ENCODE measurements at regions not wholly inside any gene's neighbourhood (a gene's known extent, or its start where the extent isn't known, plus 50 kb on each side); places are given as distances from the start of the nearest gene placed in this dataset.
"Not testable (repeated sequence)": the region's sequence is repeated elsewhere in the genome, so short reads cannot be mapped to it uniquely, and the experiment has no call there.

GRCh38 chr1:120465900-120466299 is 51.1 kb downstream of the NBPF8 start:
- H3K36me3 ChIP-seq (ENCODE audit: control insufficient read depth, insufficient read depth, low read length); H3K27ac ChIP-seq (ENCODE audit: low read depth, low read length); H3K9ac ChIP-seq (ENCODE audit: low read length); H3K9me3 ChIP-seq (ENCODE audit: control insufficient read depth, insufficient read depth, low read depth, low read length); H3K4me3 ChIP-seq (ENCODE audit: low read depth, low read length); H3K27me3 ChIP-seq (ENCODE audit: control insufficient read depth, insufficient read depth, low read length); H3K4me1 ChIP-seq (ENCODE audit: control insufficient read depth, insufficient read depth, low read length): not testable (repeated sequence)

GRCh38 chr1:120477663-120478062 is 62.8 kb downstream of the NBPF8 start:
- H3K9me3 ChIP-seq (ENCODE audit: control insufficient read depth, insufficient read depth, low read depth, low read length); H3K27me3 ChIP-seq (ENCODE audit: control insufficient read depth, insufficient read depth, low read length); H3K27ac ChIP-seq (ENCODE audit: low read depth, low read length); H3K4me1 ChIP-seq (ENCODE audit: control insufficient read depth, insufficient read depth, low read length); H3K36me3 ChIP-seq (ENCODE audit: control insufficient read depth, insufficient read depth, low read length); H3K9ac ChIP-seq (ENCODE audit: low read length); H3K4me3 ChIP-seq (ENCODE audit: low read depth, low read length): not testable (repeated sequence)

GRCh38 chr1:120478400-120478799 is 63.6 kb downstream of the NBPF8 start:
- not testable (repeated sequence) for H3K9ac ChIP-seq (ENCODE audit: low read length); H3K36me3 ChIP-seq (ENCODE audit: control insufficient read depth, insufficient read depth, low read length); H3K27ac ChIP-seq (ENCODE audit: low read depth, low read length); H3K4me1 ChIP-seq (ENCODE audit: control insufficient read depth, insufficient read depth, low read length); H3K27me3 ChIP-seq (ENCODE audit: control insufficient read depth, insufficient read depth, low read length); H3K9me3 ChIP-seq (ENCODE audit: control insufficient read depth, insufficient read depth, low read depth, low read length); H3K4me3 ChIP-seq (ENCODE audit: low read depth, low read length)

- not testable (repeated sequence) for H3K4me1 ChIP-seq (ENCODE audit: control insufficient read depth, insufficient read depth, low read length); H3K36me3 ChIP-seq (ENCODE audit: control insufficient read depth, insufficient read depth, low read length); H3K27ac ChIP-seq (ENCODE audit: low read depth, low read length); H3K27me3 ChIP-seq (ENCODE audit: control insufficient read depth, insufficient read depth, low read length); H3K9me3 ChIP-seq (ENCODE audit: control insufficient read depth, insufficient read depth, low read depth, low read length); H3K9ac ChIP-seq (ENCODE audit: low read length); H3K4me3 ChIP-seq (ENCODE audit: low read depth, low read length)
Observed at GRCh38 chr1:120487542-120487941, 72.7 kb downstream of the NBPF8 start.

GRCh38 chr1:120489217-120489616 is 74.4 kb downstream of the NBPF8 start:
- not testable (repeated sequence) for H3K4me1 ChIP-seq (ENCODE audit: control insufficient read depth, insufficient read depth, low read length); H3K36me3 ChIP-seq (ENCODE audit: control insufficient read depth, insufficient read depth, low read length); H3K27ac ChIP-seq (ENCODE audit: low read depth, low read length); H3K9ac ChIP-seq (ENCODE audit: low read length); H3K4me3 ChIP-seq (ENCODE audit: low read depth, low read length); H3K9me3 ChIP-seq (ENCODE audit: control insufficient read depth, insufficient read depth, low read depth, low read length); H3K27me3 ChIP-seq (ENCODE audit: control insufficient read depth, insufficient read depth, low read length)

GRCh38 chr1:120497145-120497544 is 82.3 kb downstream of the NBPF8 start:
- H3K4me1 ChIP-seq (ENCODE audit: control insufficient read depth, insufficient read depth, low read length); H3K4me3 ChIP-seq (ENCODE audit: low read depth, low read length); H3K36me3 ChIP-seq (ENCODE audit: control insufficient read depth, insufficient read depth, low read length); H3K27ac ChIP-seq (ENCODE audit: low read depth, low read length); H3K9ac ChIP-seq (ENCODE audit: low read length); H3K9me3 ChIP-seq (ENCODE audit: control insufficient read depth, insufficient read depth, low read depth, low read length); H3K27me3 ChIP-seq (ENCODE audit: control insufficient read depth, insufficient read depth, low read length): not testable (repeated sequence)

- H3K4me3 ChIP-seq (ENCODE audit: low read depth, low read length); H3K4me1 ChIP-seq (ENCODE audit: control insufficient read depth, insufficient read depth, low read length); H3K27me3 ChIP-seq (ENCODE audit: control insufficient read depth, insufficient read depth, low read length); H3K36me3 ChIP-seq (ENCODE audit: control insufficient read depth, insufficient read depth, low read length); H3K9me3 ChIP-seq (ENCODE audit: control insufficient read depth, insufficient read depth, low read depth, low read length); H3K27ac ChIP-seq (ENCODE audit: low read depth, low read length); H3K9ac ChIP-seq (ENCODE audit: low read length): not testable (repeated sequence)
Observed at GRCh38 chr1:120503284-120503683, 88.4 kb downstream of the NBPF8 start.

GRCh38 chr1:120506352-120506751 is 91.5 kb downstream of the NBPF8 start:
- H3K4me1 ChIP-seq (ENCODE audit: control insufficient read depth, insufficient read depth, low read length); H3K36me3 ChIP-seq (ENCODE audit: control insufficient read depth, insufficient read depth, low read length); H3K27me3 ChIP-seq (ENCODE audit: control insufficient read depth, insufficient read depth, low read length); H3K27ac ChIP-seq (ENCODE audit: low read depth, low read length); H3K9ac ChIP-seq (ENCODE audit: low read length); H3K4me3 ChIP-seq (ENCODE audit: low read depth, low read length); H3K9me3 ChIP-seq (ENCODE audit: control insufficient read depth, insufficient read depth, low read depth, low read length): not testable (repeated sequence)

- H3K4me1 ChIP-seq (ENCODE audit: control insufficient read depth, insufficient read depth, low read length); H3K9ac ChIP-seq (ENCODE audit: low read length); H3K27me3 ChIP-seq (ENCODE audit: control insufficient read depth, insufficient read depth, low read length); H3K9me3 ChIP-seq (ENCODE audit: control insufficient read depth, insufficient read depth, low read depth, low read length); H3K27ac ChIP-seq (ENCODE audit: low read depth, low read length); H3K4me3 ChIP-seq (ENCODE audit: low read depth, low read length); H3K36me3 ChIP-seq (ENCODE audit: control insufficient read depth, insufficient read depth, low read length): not testable (repeated sequence)
Observed at GRCh38 chr1:120508351-120508750, 93.5 kb downstream of the NBPF8 start.

- not testable (repeated sequence) for H3K4me3 ChIP-seq (ENCODE audit: low read depth, low read length); H3K27me3 ChIP-seq (ENCODE audit: control insufficient read depth, insufficient read depth, low read length); H3K9ac ChIP-seq (ENCODE audit: low read length); H3K9me3 ChIP-seq (ENCODE audit: control insufficient read depth, insufficient read depth, low read depth, low read length); H3K36me3 ChIP-seq (ENCODE audit: control insufficient read depth, insufficient read depth, low read length); H3K4me1 ChIP-seq (ENCODE audit: control insufficient read depth, insufficient read depth, low read length); H3K27ac ChIP-seq (ENCODE audit: low read depth, low read length)
Observed at GRCh38 chr1:120509258-120509657, 94.4 kb downstream of the NBPF8 start.

- not testable (repeated sequence) for H3K27ac ChIP-seq (ENCODE audit: low read depth, low read length); H3K9me3 ChIP-seq (ENCODE audit: control insufficient read depth, insufficient read depth, low read depth, low read length); H3K27me3 ChIP-seq (ENCODE audit: control insufficient read depth, insufficient read depth, low read length); H3K36me3 ChIP-seq (ENCODE audit: control insufficient read depth, insufficient read depth, low read length); H3K4me3 ChIP-seq (ENCODE audit: low read depth, low read length); H3K9ac ChIP-seq (ENCODE audit: low read length); H3K4me1 ChIP-seq (ENCODE audit: control insufficient read depth, insufficient read depth, low read length)
Observed at GRCh38 chr1:120513099-120513498, 98.3 kb downstream of the NBPF8 start.

GRCh38 chr1:120513531-120513930 is 98.7 kb downstream of the NBPF8 start:
- not testable (repeated sequence) for H3K4me3 ChIP-seq (ENCODE audit: low read depth, low read length); H3K27me3 ChIP-seq (ENCODE audit: control insufficient read depth, insufficient read depth, low read length); H3K4me1 ChIP-seq (ENCODE audit: control insufficient read depth, insufficient read depth, low read length); H3K9me3 ChIP-seq (ENCODE audit: control insufficient read depth, insufficient read depth, low read depth, low read length); H3K9ac ChIP-seq (ENCODE audit: low read length); H3K27ac ChIP-seq (ENCODE audit: low read depth, low read length); H3K36me3 ChIP-seq (ENCODE audit: control insufficient read depth, insufficient read depth, low read length)
